ENCODE measurements at regions not wholly inside any gene's neighbourhood (a gene's known extent, or its start where the extent isn't known, plus 50 kb on each side); places are given as distances from the start of the nearest gene placed in this dataset.
A peak's percentile ranks its signal among the peaks of the same experiment; 100 is the strongest.

DNA sequence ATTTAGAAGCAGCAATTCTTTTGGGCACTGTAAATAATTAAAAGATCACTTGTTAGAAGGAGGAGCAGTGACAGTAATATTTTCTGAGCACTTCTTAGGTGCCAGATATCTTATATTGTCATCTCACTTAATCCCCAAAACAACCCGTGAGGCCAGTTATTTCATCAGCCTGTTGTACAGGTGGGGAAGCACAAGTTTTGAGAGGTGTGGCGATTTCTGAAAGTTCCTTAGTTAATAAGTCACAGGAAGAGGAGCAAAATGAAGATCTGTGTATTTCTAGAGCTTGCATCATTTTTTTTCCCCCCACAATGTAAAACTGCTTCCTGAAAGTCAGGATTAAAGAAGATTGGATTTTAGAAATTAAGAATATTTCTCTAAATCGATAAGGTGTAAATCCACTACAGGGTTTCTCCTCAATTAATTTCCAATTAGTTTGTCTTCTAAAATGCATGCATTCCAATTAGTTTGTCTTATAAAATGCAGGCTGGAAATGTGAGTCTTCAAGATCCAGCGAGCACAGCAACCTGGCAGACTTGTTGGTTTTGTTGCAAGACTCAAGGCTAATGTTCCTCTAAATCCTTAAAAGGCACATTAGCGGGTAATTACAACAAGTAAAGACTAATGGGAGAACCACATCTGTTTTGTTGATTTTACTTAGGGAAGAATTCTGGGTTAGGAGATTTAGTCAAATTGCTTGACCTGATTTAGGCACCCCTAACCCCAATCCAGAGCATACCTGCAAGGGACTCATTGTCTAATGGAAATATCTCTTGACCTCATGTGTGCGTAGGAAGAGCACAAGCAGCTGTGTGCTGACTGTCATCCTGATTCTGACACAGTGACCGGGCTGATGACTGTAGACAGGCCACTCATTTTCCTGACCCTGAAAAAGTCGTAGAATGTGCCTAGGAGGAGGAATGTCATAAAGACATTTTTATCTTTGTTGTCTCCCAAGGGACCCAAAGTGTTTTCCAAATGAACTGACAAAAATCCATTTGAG lies 272.0 kb downstream of the BAMBI start (continued):
- TF ChIP-seq, protein P1, sequence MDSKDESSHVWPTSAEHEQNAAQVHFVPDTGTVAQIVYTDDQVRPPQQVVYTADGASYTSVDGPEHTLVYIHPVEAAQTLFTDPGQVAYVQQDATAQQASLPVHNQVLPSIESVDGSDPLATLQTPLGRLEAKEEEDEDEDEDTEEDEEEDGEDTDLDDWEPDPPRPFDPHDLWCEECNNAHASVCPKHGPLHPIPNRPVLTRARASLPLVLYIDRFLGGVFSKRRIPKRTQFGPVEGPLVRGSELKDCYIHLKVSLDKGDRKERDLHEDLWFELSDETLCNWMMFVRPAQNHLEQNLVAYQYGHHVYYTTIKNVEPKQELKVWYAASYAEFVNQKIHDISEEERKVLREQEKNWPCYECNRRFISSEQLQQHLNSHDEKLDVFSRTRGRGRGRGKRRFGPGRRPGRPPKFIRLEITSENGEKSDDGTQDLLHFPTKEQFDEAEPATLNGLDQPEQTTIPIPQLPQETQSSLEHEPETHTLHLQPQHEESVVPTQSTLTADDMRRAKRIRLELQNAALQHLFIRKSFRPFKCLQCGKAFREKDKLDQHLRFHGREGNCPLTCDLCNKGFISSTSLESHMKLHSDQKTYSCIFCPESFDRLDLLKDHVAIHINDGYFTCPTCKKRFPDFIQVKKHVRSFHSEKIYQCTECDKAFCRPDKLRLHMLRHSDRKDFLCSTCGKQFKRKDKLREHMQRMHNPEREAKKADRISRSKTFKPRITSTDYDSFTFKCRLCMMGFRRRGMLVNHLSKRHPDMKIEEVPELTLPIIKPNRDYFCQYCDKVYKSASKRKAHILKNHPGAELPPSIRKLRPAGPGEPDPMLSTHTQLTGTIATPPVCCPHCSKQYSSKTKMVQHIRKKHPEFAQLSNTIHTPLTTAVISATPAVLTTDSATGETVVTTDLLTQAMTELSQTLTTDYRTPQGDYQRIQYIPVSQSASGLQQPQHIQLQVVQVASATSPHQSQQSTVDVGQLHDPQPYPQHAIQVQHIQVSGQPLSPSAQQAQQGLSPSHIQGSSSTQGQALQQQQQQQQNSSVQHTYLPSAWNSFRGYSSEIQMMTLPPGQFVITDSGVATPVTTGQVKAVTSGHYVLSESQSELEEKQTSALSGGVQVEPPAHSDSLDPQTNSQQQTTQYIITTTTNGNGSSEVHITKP (IDR thresholded peaks at IDR 0.05; ENCODE audit: partially characterized antibody) = no peak
- TF ChIP-seq, protein P2, sequence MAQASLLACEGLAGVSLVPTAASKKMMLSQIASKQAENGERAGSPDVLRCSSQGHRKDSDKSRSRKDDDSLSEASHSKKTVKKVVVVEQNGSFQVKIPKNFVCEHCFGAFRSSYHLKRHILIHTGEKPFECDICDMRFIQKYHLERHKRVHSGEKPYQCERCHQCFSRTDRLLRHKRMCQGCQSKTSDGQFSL (CRISPR knock-in tag; IDR thresholded peaks at IDR 0.05) = 0 out of 2 replicates have a peak, but pooled peaks have one; percentile 20
- TF ChIP-seq, protein P2 (tag; IDR thresholded peaks at IDR 0.05) = peak in 1 of 2 experiments; percentile 53; a peak in 1 of 4 replicates
- peak; percentile 96 for TF ChIP-seq ZEB2 (IDR thresholded peaks at IDR 0.05)
- TF ChIP-seq ATF7 (IDR thresholded peaks at IDR 0.05) = peak; percentile 84
- TF ChIP-seq ARID1B (IDR thresholded peaks at IDR 0.05) = peak; percentile 15; the same call in 1 of the 2 replicates
- no peak for TF ChIP-seq SREBF1 (IDR thresholded peaks at IDR 0.05; ENCODE audit: borderline replicate concordance, low read depth, low read length)
- TF ChIP-seq SMARCA5 (IDR thresholded peaks at IDR 0.05) = no peak
- TF ChIP-seq PTTG1 (tag; IDR thresholded peaks at IDR 0.05; ENCODE audit: low read depth) = no peak
- TF ChIP-seq, protein P3, sequence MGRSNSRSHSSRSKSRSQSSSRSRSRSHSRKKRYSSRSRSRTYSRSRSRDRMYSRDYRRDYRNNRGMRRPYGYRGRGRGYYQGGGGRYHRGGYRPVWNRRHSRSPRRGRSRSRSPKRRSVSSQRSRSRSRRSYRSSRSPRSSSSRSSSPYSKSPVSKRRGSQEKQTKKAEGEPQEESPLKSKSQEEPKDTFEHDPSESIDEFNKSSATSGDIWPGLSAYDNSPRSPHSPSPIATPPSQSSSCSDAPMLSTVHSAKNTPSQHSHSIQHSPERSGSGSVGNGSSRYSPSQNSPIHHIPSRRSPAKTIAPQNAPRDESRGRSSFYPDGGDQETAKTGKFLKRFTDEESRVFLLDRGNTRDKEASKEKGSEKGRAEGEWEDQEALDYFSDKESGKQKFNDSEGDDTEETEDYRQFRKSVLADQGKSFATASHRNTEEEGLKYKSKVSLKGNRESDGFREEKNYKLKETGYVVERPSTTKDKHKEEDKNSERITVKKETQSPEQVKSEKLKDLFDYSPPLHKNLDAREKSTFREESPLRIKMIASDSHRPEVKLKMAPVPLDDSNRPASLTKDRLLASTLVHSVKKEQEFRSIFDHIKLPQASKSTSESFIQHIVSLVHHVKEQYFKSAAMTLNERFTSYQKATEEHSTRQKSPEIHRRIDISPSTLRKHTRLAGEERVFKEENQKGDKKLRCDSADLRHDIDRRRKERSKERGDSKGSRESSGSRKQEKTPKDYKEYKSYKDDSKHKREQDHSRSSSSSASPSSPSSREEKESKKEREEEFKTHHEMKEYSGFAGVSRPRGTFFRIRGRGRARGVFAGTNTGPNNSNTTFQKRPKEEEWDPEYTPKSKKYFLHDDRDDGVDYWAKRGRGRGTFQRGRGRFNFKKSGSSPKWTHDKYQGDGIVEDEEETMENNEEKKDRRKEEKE (IDR thresholded peaks at IDR 0.05; ENCODE audit: borderline replicate concordance in 1 of 2, control insufficient read depth in 1 of 2, low read depth in 2 of 2, low read length in 1 of 2) = no peak
- no peak for TF ChIP-seq TAF9B (IDR thresholded peaks at IDR 0.05; ENCODE audit: partially characterized antibody)
- TF ChIP-seq KLF6 (CRISPR knock-in tag; IDR thresholded peaks at IDR 0.05; ENCODE audit: borderline replicate concordance) = 0 out of 2 replicates have a peak, but pooled peaks have one; percentile 10
- TF ChIP-seq RBFOX2 (IDR thresholded peaks at IDR 0.05; ENCODE audit: low read depth, low read length) = 0 out of 2 replicates have a peak, but pooled peaks have one; percentile 23
- no peak for TF ChIP-seq ARID2 (IDR thresholded peaks at IDR 0.05)
- TF ChIP-seq RBM34 (IDR thresholded peaks at IDR 0.05; ENCODE audit: borderline replicate concordance, insufficient read depth, low read length) = no peak
- peak; percentile 55; the same call in 1 of the 2 replicates for TF ChIP-seq SMAD4 (CRISPR knock-in tag; conservative IDR thresholded peaks at IDR 0.05)
- no peak for TF ChIP-seq RBM39 (optimal IDR thresholded peaks at IDR 0.05; ENCODE audit: low read depth, low read length)
- peak; percentile 86; the same call in 1 of the 2 replicates for TF ChIP-seq ZNF175 (CRISPR knock-in tag; IDR thresholded peaks at IDR 0.05; ENCODE audit: low read depth)
- TF ChIP-seq TAF7 (tag; IDR thresholded peaks at IDR 0.05) = no peak
- TF ChIP-seq ZNF584 (CRISPR knock-in tag; IDR thresholded peaks at IDR 0.05; ENCODE audit: low read depth) = peak; percentile 94
